ENCODE measurements at regions not wholly inside any gene's neighbourhood (a gene's known extent, or its start where the extent isn't known, plus 50 kb on each side); places are given as distances from the start of the nearest gene placed in this dataset.

DNA sequence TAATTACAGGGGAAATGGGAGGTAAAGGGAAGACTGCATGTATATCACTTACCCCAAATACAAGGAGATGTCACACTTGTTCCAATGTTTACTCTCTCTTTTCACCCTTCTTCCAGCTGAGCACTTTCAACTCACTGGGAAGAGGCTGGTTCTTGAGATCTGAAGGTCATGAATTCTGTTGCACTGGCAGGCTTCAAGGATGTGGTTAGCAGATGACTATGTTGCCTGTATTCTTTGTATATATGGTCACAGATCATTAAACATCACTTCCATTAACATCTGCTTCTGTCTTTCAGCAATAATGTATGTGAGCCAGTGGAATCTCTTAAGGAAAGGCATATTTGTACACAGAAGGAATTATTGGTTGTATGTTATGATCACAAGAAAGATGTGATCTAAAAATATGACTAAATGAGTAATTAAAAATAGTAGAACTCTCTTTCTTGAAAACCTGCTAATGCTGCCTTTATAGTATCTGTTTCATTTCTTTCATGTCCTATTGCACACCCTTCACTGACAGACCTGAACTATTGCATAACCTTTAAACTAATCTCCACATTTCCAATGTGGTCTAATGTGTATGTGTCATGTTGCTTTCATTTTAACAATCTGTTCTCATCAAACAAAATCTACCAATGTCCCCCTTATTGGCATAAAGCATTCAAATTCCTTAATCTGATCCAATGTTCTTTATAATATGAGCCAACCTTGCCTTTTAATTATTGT, 131.4 kb upstream of the EPHA7 start:
- TF ChIP-seq, protein P1, sequence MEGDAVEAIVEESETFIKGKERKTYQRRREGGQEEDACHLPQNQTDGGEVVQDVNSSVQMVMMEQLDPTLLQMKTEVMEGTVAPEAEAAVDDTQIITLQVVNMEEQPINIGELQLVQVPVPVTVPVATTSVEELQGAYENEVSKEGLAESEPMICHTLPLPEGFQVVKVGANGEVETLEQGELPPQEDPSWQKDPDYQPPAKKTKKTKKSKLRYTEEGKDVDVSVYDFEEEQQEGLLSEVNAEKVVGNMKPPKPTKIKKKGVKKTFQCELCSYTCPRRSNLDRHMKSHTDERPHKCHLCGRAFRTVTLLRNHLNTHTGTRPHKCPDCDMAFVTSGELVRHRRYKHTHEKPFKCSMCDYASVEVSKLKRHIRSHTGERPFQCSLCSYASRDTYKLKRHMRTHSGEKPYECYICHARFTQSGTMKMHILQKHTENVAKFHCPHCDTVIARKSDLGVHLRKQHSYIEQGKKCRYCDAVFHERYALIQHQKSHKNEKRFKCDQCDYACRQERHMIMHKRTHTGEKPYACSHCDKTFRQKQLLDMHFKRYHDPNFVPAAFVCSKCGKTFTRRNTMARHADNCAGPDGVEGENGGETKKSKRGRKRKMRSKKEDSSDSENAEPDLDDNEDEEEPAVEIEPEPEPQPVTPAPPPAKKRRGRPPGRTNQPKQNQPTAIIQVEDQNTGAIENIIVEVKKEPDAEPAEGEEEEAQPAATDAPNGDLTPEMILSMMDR (IDR thresholded peaks at IDR 0.05) = no peak
- DNase-seq = no peak
- Mint-ChIP-seq H3K4me3 (no peak overlapping the region), H3K9me3 (peaks cover 32% of the 10 kb centered on the region), H3K27ac (no peak overlapping the region), H3K36me3 (ENCODE audit: low read depth) (no peaks in the 10 kb centered on the region), H3K27me3 (ENCODE audit: insufficient read depth) (no peaks in the 10 kb centered on the region), H3K4me1 (ENCODE audit: low read depth) (no peaks in the 10 kb centered on the region)

DNA sequence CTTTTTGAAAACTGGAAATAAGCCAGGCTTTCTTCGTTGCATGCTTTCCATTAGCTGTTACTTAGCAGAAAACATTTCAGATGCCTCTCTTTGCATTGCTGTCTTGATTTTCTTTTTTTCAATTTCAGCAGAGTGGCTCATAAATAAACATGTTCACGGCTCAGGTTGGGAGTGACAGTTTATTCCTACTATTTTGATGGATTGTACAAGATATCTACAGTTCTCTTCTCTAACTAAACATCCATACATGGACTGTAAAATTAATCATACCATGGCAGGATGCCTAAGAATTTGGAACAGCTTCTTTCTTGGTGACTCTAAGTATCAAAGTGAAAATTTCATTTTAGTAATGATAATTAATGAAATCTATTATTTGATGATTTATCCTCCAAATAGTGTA, 130.5 kb upstream of the EPHA7 start:
- Mint-ChIP-seq H3K4me1 (ENCODE audit: low read depth) (no peaks in the 10 kb centered on the region), H3K27ac (no peak overlapping the region), H3K27me3 (ENCODE audit: insufficient read depth) (no peaks in the 10 kb centered on the region), H3K36me3 (ENCODE audit: low read depth) (no peaks in the 10 kb centered on the region), H3K4me3 (no peak overlapping the region), H3K9me3 (peaks cover 35% of the 10 kb centered on the region)
- TF ChIP-seq, protein P1 (IDR thresholded peaks at IDR 0.05) = no peak
- DNase-seq = no peak

DNA sequence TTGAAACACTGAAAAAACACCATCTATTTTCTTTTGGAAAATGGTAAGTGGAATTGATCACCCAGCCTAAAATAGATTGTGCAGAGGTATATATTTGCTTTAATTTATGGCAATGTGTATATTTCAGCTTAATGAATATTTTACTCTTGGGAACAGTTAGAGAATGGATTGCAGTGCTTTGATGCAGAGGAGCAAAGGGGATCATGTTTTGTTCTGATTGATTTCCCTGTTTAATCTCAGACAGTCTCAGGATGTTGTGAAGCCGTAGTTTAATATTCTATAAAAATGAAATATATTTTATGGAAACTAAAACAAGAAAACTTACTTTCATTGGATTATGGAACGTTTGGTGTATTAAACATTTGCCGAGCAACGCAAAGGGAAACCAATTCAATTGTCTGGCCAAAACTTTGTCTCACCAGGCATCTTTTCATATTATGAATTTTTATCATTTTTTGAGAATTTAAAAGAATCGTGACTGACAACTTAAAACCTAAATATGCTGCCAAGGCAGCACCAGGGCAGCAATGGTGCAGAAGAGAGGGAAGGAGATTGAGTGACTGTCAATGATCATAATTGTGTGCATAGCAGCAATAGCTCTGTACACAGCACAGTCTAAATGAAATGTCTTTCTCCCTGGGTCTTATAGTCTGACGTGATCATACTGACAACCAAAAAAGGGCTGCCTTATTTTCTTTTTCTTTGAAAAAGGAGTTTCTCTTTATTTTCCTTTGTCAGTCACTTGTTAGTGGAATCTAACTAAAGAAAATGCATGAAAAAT, 105.5 kb upstream of the EPHA7 start:
- no peaks in the 10 kb centered on the region for H3K27me3 Mint-ChIP-seq (ENCODE audit: insufficient read depth)

DNA sequence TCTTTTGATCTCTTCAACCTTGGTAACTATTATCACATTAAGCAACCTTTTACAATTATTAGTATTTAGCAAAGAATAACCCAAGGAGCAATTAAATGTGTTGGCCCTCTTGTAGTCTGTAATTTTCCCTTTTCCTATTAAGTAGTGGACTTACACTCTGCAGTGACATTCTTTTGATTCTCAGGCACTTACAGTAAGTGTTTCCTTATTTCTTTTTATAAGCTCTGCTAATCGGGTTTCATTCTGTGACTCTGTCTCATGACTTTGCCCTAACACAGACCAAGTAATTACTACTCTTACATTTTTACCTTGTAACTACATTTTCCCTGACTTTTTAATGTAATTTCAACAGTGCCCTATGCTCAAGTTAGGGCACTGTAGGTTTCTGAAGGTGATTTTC, 104.0 kb upstream of the EPHA7 start:
- peaks cover 4% of the 10 kb centered on the region; the same call in 1 of the 2 replicates for H3K36me3 Mint-ChIP-seq (ENCODE audit: low read depth)
- DNase-seq = no peak
- H3K27me3 Mint-ChIP-seq (ENCODE audit: insufficient read depth) = no peaks in the 10 kb centered on the region
- no peaks in the 10 kb centered on the region for H3K4me1 Mint-ChIP-seq (ENCODE audit: low read depth)
- no peak overlapping the region for H3K27ac Mint-ChIP-seq
- H3K9me3 Mint-ChIP-seq = peaks cover 26% of the 10 kb centered on the region
- no peak overlapping the region for H3K4me3 Mint-ChIP-seq
- TF ChIP-seq, protein P1 (IDR thresholded peaks at IDR 0.05) = no peak

More for the DNA sequence above, 105.5 kb upstream of the EPHA7 start:
- TF ChIP-seq, protein P1 (IDR thresholded peaks at IDR 0.05) = no peak
- H3K9me3 Mint-ChIP-seq = peaks cover 27% of the 10 kb centered on the region
- H3K36me3 Mint-ChIP-seq (ENCODE audit: low read depth) = no peaks in the 10 kb centered on the region
- no peaks in the 10 kb centered on the region for H3K4me1 Mint-ChIP-seq (ENCODE audit: low read depth)
- H3K4me3 Mint-ChIP-seq = no peak overlapping the region
- no peak overlapping the region for H3K27ac Mint-ChIP-seq
- DNase-seq = no peak

DNA sequence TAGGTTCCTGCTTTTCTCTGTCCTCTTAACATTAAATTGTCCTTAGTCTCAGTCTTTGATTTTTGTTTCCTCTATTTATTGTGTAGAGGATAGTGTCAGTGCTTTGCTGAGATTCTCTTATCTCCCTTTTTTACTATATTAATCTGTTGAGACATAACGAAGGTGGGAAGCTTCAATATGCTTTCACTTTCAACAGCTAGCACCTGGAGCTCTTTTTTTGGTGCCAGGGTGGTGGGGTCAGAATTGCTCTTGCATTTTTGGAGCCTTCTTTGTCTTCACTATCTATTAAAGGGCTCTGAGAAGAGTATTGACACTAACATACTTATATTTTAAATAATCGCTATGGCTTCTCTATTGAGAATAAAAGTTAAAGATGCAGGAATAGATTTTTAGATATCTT, 97.1 kb upstream of the EPHA7 start:
- Mint-ChIP-seq H3K27me3 (ENCODE audit: insufficient read depth) (no peaks in the 10 kb centered on the region), H3K36me3 (ENCODE audit: low read depth) (peaks cover 4% of the 10 kb centered on the region; the same call in 1 of the 2 replicates), H3K9me3 (peaks cover 36% of the 10 kb centered on the region), H3K27ac (no peak overlapping the region), H3K4me1 (ENCODE audit: low read depth) (no peaks in the 10 kb centered on the region), H3K4me3 (no peak overlapping the region)
- DNase-seq = no peak
- TF ChIP-seq, protein P1 (IDR thresholded peaks at IDR 0.05) = no peak
